ENCODE measurements at regions not wholly inside any gene's neighbourhood (a gene's known extent, or its start where the extent isn't known, plus 50 kb on each side); places are given as distances from the start of the nearest gene placed in this dataset.

DNA sequence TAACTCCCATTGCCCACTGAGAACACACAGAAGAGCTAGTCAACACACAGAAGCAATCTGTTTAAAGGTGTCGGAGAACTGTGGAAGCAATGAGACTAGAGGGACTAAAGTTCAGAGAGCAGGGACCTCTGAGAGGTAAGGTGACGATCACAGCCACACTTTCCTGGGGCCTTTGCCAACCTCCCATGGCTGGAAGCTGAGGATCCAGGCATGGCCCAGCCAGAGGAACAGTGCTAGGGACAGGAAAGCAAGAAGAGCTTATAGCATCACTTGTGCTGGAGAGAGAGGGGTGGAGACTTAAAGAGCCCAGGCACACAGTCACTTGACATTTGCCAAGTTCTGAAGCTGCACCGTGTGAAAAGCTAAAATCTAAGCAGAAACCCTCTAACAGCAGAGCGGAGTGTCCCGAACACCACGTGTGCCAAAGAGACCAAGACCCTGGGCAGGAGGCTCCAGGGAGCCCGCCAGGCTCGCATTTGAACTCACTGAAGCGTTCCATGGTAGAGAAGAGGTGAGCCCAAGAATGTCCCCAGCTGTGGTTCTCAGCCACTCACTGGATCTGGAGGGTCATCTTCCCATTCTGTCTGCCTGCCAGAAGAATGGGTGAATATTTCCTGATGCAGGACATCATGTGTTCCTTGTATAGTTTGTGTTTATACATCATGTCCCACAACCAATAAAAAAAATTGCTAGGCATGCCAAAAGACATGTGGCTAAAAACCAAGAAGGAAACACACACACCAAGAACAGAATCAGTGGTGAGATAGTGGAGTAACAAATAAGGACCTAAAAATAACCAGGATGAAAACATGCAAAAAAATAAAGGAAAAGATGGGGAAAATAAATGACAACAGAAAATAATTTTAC lies 174.0 kb upstream of the C14orf180 start:
- Histone ChIP-seq H3K79me2 (ENCODE audit: control insufficient read depth, insufficient read depth, low read length) (no peaks in the 10 kb centered on the region), H3K27ac (ENCODE audit: extremely low read depth, low read depth, low read length) (no peak overlapping the region), H2AFZ (ENCODE audit: low read depth, low read length) (no peak overlapping the region), H3K4me1 (replicated peaks in 1 of 2; ENCODE audit: control insufficient read depth in 2 of 2, insufficient read depth in 2 of 2, low read length in 2 of 2) (no peaks in the 10 kb centered on the region), H3K36me3 (ENCODE audit: control insufficient read depth, insufficient read depth, low read length) (no peaks in the 10 kb centered on the region), H3K4me2 (ENCODE audit: insufficient read depth, low read length) (no peak overlapping the region), H3K4me3 (no peak overlapping the region), H3K9me1 (ENCODE audit: control insufficient read depth, insufficient read depth, low read length) (no peaks in the 10 kb centered on the region), H3K9ac (ENCODE audit: insufficient read depth in 1 of 2, low read depth in 2 of 2, low read length in 2 of 2) (no peak overlapping the region), H3K27me3 (ENCODE audit: control insufficient read depth in 2 of 2, insufficient read depth in 2 of 2, low read length in 2 of 2) (peaks cover 0 to 6% of the 10 kb centered on the region in 2 experiments; a peak in 3 of 5 replicates), H3K9me3 (replicated peaks; ENCODE audit: control insufficient read depth, insufficient read depth, low read depth, low read length) (no peaks in the 10 kb centered on the region), H4K20me1 (replicated peaks; ENCODE audit: control insufficient read depth, insufficient read depth, low read length) (no peaks in the 10 kb centered on the region)
- TF ChIP-seq, protein P1, sequence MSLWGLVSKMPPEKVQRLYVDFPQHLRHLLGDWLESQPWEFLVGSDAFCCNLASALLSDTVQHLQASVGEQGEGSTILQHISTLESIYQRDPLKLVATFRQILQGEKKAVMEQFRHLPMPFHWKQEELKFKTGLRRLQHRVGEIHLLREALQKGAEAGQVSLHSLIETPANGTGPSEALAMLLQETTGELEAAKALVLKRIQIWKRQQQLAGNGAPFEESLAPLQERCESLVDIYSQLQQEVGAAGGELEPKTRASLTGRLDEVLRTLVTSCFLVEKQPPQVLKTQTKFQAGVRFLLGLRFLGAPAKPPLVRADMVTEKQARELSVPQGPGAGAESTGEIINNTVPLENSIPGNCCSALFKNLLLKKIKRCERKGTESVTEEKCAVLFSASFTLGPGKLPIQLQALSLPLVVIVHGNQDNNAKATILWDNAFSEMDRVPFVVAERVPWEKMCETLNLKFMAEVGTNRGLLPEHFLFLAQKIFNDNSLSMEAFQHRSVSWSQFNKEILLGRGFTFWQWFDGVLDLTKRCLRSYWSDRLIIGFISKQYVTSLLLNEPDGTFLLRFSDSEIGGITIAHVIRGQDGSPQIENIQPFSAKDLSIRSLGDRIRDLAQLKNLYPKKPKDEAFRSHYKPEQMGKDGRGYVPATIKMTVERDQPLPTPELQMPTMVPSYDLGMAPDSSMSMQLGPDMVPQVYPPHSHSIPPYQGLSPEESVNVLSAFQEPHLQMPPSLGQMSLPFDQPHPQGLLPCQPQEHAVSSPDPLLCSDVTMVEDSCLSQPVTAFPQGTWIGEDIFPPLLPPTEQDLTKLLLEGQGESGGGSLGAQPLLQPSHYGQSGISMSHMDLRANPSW (CRISPR knock-in tag; IDR thresholded peaks at IDR 0.05), result no peak
- no peak for TF ChIP-seq CBX1 (IDR thresholded peaks at IDR 0.05; ENCODE audit: low read depth)
- no peak for TF ChIP-seq TAL1 (IDR thresholded peaks at IDR 0.05)
- TF ChIP-seq PTTG1 (tag; IDR thresholded peaks at IDR 0.05; ENCODE audit: low read depth), result no peak
- TF ChIP-seq ZNF134 (CRISPR knock-in tag; conservative IDR thresholded peaks at IDR 0.05), result no peak
- no peak for TF ChIP-seq SMAD1 (IDR thresholded peaks at IDR 0.05; ENCODE audit: low read depth, low read length, partially characterized antibody)
- no peak for TF ChIP-seq ZNF232 (CRISPR knock-in tag; IDR thresholded peaks at IDR 0.05)
- intact Hi-C loops (cut with micrococcal nuclease), result no loop called here
- CTCF ChIA-PET (ENCODE audit: low intra/inter-chr PET ratio), result no interaction called here
- DNase-seq (ENCODE audit: extremely low read depth in 1 of 4, low spot score in 3 of 4) (no peak), FAIRE-seq (no peak), ATAC-seq (no peak)
- POLR2A ChIA-PET, result no interaction called here
- in situ Hi-C loops (cut with MboI), result no loop called here
- BruUV-seq (replicated peaks), result no TSS peak
- WGBS (ENCODE audit: insufficient coverage, low coverage, missing lambda C conversion rate), result 0% methylated on average over 9 of the region's 9 CpGs

Measured in K562 (cell line).